ENCODE measurements at regions not wholly inside any gene's neighbourhood (a gene's known extent, or its start where the extent isn't known, plus 50 kb on each side); places are given as distances from the start of the nearest gene placed in this dataset.

DNA sequence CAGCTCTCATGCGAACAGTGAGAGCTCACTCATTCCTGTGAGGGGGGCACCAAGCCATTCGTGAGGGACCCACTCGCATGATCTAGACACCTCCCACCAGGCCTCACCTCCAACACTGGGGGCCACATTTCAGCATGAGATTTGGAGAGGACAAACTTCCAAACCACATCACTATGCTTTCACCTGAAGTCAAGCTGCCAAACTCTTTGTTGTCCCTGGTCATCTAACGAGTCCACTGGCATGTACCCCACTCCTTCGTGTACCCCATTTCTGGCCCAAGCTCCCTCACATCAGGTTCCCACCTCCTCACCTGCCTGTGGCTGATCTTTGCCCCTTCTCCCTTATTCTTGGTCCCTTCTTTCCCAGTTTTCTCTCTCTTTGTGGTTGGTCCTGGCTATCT lies 198.9 kb downstream of the ADAMTS15 start (continued):
- TF ChIP-seq, protein P1, sequence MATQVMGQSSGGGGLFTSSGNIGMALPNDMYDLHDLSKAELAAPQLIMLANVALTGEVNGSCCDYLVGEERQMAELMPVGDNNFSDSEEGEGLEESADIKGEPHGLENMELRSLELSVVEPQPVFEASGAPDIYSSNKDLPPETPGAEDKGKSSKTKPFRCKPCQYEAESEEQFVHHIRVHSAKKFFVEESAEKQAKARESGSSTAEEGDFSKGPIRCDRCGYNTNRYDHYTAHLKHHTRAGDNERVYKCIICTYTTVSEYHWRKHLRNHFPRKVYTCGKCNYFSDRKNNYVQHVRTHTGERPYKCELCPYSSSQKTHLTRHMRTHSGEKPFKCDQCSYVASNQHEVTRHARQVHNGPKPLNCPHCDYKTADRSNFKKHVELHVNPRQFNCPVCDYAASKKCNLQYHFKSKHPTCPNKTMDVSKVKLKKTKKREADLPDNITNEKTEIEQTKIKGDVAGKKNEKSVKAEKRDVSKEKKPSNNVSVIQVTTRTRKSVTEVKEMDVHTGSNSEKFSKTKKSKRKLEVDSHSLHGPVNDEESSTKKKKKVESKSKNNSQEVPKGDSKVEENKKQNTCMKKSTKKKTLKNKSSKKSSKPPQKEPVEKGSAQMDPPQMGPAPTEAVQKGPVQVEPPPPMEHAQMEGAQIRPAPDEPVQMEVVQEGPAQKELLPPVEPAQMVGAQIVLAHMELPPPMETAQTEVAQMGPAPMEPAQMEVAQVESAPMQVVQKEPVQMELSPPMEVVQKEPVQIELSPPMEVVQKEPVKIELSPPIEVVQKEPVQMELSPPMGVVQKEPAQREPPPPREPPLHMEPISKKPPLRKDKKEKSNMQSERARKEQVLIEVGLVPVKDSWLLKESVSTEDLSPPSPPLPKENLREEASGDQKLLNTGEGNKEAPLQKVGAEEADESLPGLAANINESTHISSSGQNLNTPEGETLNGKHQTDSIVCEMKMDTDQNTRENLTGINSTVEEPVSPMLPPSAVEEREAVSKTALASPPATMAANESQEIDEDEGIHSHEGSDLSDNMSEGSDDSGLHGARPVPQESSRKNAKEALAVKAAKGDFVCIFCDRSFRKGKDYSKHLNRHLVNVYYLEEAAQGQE (IDR thresholded peaks at IDR 0.05) = no peak
- no peak for TF ChIP-seq YY1 (IDR thresholded peaks at IDR 0.05)
- no peak for TF ChIP-seq RAD21 (IDR thresholded peaks at IDR 0.05)

DNA sequence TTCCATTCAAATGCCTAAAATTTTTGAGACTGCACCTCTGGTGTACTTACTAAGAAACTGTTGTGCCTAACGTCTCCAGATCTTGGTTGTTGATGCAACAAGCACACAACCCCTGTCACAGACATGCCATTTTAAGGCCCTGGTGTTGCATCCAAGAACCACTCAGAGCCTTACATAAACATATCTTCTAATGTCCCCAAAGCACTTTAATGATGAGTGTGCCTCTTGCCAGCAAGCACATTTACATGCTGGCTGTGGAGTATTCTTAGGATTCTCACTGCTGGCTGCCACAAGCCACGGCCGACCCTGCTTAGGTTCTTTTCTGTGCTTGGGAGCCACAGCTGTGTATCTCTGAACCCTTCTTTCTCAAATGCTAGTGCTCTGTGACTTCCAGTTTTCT lies 201.4 kb downstream of the ADAMTS15 start:
- whole genome bisulfite sequencing = 74% methylated on average over 3 of the region's 3 CpGs
- Histone ChIP-seq H3K36me3 (ENCODE audit: control insufficient read depth in 4 of 4, insufficient read depth in 3 of 4, low read depth in 1 of 4, low read length in 3 of 4) (no peaks in the 10 kb centered on the region), H3K27me3 (ENCODE audit: control insufficient read depth in 4 of 4, insufficient read depth in 4 of 4, low read length in 3 of 4) (no peaks in the 10 kb centered on the region), H3K4me1 (ENCODE audit: control insufficient read depth in 4 of 4, insufficient read depth in 4 of 4, low read length in 3 of 4) (peaks cover 3 to 15% (median 12%) of the 10 kb centered on the region in 4 donors), H3K27ac (ENCODE audit: low read depth in 1 of 2, low read length in 2 of 2) (no peak overlapping the region), H3K4me3 (ENCODE audit: low read depth in 1 of 3, low read length in 3 of 3) (no peak overlapping the region), H3K9me3 (ENCODE audit: control insufficient read depth in 4 of 4, low read length in 3 of 4) (no peaks in the 10 kb centered on the region), H3K9ac (ENCODE audit: low read depth in 1 of 2, low read length in 2 of 2) (no peak overlapping the region)
- TF ChIP-seq NR2F2 (IDR thresholded peaks at IDR 0.05) (no peak), HNF4G (IDR thresholded peaks at IDR 0.05) (no peak), JUND (IDR thresholded peaks at IDR 0.05) (no peak), HNF4A (conservative IDR thresholded peaks at IDR 0.05) (no peak), RXRA (IDR thresholded peaks at IDR 0.05) (no peak), YY1 (IDR thresholded peaks at IDR 0.05) (no peak), FOXA2 (IDR thresholded peaks at IDR 0.05) (no peak), EGR1 (IDR thresholded peaks at IDR 0.05; ENCODE audit: low read depth in 2 of 2) (no peak), TAF1 (conservative IDR thresholded peaks at IDR 0.05) (no peak), FOXA1 (IDR thresholded peaks at IDR 0.05) (no peak), RAD21 (IDR thresholded peaks at IDR 0.05) (no peak)
- TF ChIP-seq, protein P2, sequence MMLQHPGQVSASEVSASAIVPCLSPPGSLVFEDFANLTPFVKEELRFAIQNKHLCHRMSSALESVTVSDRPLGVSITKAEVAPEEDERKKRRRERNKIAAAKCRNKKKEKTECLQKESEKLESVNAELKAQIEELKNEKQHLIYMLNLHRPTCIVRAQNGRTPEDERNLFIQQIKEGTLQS (IDR thresholded peaks at IDR 0.05) = no peak
- TF ChIP-seq, protein P3, sequence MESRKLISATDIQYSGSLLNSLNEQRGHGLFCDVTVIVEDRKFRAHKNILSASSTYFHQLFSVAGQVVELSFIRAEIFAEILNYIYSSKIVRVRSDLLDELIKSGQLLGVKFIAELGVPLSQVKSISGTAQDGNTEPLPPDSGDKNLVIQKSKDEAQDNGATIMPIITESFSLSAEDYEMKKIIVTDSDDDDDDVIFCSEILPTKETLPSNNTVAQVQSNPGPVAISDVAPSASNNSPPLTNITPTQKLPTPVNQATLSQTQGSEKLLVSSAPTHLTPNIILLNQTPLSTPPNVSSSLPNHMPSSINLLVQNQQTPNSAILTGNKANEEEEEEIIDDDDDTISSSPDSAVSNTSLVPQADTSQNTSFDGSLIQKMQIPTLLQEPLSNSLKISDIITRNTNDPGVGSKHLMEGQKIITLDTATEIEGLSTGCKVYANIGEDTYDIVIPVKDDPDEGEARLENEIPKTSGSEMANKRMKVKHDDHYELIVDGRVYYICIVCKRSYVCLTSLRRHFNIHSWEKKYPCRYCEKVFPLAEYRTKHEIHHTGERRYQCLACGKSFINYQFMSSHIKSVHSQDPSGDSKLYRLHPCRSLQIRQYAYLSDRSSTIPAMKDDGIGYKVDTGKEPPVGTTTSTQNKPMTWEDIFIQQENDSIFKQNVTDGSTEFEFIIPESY (IDR thresholded peaks at IDR 0.05) = no peak
- TF ChIP-seq, protein P4, sequence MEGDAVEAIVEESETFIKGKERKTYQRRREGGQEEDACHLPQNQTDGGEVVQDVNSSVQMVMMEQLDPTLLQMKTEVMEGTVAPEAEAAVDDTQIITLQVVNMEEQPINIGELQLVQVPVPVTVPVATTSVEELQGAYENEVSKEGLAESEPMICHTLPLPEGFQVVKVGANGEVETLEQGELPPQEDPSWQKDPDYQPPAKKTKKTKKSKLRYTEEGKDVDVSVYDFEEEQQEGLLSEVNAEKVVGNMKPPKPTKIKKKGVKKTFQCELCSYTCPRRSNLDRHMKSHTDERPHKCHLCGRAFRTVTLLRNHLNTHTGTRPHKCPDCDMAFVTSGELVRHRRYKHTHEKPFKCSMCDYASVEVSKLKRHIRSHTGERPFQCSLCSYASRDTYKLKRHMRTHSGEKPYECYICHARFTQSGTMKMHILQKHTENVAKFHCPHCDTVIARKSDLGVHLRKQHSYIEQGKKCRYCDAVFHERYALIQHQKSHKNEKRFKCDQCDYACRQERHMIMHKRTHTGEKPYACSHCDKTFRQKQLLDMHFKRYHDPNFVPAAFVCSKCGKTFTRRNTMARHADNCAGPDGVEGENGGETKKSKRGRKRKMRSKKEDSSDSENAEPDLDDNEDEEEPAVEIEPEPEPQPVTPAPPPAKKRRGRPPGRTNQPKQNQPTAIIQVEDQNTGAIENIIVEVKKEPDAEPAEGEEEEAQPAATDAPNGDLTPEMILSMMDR (IDR thresholded peaks at IDR 0.05; ENCODE audit: low read depth, low read length, missing input control) = no peak
- TF ChIP-seq, protein P1 (IDR thresholded peaks at IDR 0.05) = no peak
- TF ChIP-seq, protein P5, sequence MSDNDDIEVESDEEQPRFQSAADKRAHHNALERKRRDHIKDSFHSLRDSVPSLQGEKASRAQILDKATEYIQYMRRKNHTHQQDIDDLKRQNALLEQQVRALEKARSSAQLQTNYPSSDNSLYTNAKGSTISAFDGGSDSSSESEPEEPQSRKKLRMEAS (IDR thresholded peaks at IDR 0.05) = no peak
- no peak for DNase-seq (ENCODE audit: low spot score)
